Medulla oblongata (tissue), 1 donor: ENCODE measurements at regions not wholly inside any gene's neighbourhood (a gene's known extent, or its start where the extent isn't known, plus 50 kb on each side); places are given as distances from the start of the nearest gene placed in this dataset.
"Not testable (repeated sequence)": the region's sequence is repeated elsewhere in the genome, so short reads cannot be mapped to it uniquely, and the experiment has no call there.

Experiments
- DNase-seq: peaks from one replicate; pipeline ENCODE4 v3.0.0-alpha.2; 2015; ENCODE audit errors: extremely low spot score

GRCh38 chr2:155546721-155547555, 785.6 kb downstream of the NR4A2 start:
- DNase-seq: no peak

DNA sequence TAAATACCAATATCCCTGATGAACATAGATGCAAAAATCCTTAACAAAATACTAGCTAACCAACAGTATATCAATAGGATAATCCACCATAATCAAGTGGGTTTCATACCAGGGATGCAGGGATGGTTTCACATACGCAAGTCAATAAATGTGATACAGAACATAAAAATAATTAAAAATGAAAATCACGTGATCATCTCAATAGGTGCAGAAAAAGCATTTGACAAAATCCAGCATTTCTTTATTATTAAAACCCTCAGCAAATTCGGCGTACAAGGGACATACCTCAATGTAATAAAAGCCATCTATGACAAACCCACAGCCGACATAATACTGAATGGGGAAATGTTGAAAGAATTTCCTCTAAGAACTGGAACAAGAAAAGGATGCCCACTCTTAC, 793.5 kb downstream of the NR4A2 start:
- DNase-seq: not testable (repeated sequence)

- no peak for DNase-seq
Measured at GRCh38 chr2:155528034-155528433, 804.5 kb downstream of the NR4A2 start.

GRCh38 chr2:155525199-155525598, 807.3 kb downstream of the NR4A2 start:
- DNase-seq: no peak

DNA sequence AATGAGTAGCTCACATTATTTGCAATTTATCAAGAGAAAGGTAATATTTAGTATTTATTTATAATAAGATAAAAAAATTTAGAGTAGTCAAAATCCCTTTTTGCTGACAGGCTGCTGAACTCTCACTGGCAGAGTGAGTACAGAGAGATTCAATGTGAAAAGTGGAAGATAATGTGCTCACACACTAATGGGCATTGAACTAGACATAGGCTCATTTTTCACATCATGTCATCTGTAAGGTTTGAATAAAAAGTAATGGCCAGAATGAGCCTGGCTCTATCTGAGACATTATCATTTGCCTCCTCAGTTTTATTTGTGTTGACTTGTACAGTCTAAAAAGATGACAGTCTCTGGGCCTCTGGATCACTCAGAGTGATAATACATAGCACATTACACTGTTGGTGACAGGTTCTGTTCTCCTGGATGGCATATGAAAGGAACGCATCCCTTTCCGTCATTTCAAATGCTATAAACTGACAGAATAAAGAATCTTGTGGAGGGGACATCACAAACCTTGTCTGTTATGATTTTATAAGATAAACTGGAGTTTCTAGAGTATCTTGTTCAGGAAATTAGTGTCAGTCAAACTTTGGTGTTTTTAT, 812.9 kb downstream of the NR4A2 start:
- no peak for DNase-seq

- no peak for DNase-seq
Measured at GRCh38 chr2:155518094-155518493, 814.4 kb downstream of the NR4A2 start.

DNA sequence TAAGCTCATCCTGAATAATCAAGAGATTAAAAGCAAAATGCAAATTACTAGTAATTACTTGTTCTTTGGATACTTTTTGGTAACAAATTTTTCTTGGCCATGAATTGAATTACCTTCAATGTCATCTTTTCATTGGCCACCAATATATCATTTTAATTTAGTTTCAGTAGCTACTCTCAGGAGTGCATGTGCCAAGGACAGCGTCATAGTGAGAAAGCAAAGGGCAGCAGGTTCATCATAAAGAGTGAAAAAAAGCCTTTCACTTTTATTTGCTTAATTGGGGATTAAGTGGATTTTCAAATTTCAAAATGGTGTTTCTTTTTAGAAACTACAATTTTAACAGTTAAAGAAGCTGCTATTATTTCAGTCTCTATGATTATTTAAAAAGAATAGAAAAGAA, 815.2 kb downstream of the NR4A2 start:
- DNase-seq: no peak

DNA sequence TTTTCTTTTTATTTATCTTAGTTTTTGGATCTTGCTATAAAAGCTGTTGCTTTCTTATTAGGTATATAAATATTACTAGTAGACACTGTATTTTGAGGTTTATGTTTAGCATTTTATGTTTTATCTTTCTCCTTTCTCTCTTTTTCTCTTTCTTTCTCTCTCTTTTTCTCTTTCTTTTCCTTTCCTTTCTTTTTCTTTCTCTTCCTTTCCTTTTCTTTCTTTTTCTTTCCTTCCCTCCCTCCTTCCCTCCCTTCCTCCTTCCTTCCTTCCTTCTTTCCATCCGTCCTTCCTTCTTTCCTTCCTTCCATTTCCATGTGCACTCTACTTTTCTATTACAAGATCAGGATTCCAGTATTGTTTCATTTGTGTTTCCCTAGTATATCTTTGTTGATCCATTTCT, 814.8 kb downstream of the KCNJ3 start:
- no peak for DNase-seq

GRCh38 chr2:155502766-155503165, 804.3 kb downstream of the KCNJ3 start:
- no peak for DNase-seq

GRCh38 chr2:155498106-155498505, 799.6 kb downstream of the KCNJ3 start:
- no peak for DNase-seq

DNA sequence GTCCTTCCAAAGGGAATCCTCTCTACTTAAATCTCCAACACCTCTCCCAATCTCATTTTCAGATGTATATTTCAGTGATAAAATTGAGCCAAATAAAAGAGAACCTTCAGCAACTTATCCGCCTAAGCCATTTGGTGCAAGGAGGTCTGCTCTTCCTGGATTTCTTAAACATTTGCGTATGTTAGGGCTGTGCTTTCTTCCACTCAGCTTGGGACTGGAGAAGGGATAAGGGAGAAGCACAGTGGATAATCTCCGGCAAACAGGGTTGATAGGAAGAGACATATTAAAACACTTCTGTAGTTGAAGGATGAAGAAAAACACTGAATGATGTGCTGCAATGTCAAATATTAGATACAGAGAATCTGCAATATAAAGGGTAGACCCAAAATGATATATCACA, 796.2 kb downstream of the KCNJ3 start:
- no peak for DNase-seq

DNA sequence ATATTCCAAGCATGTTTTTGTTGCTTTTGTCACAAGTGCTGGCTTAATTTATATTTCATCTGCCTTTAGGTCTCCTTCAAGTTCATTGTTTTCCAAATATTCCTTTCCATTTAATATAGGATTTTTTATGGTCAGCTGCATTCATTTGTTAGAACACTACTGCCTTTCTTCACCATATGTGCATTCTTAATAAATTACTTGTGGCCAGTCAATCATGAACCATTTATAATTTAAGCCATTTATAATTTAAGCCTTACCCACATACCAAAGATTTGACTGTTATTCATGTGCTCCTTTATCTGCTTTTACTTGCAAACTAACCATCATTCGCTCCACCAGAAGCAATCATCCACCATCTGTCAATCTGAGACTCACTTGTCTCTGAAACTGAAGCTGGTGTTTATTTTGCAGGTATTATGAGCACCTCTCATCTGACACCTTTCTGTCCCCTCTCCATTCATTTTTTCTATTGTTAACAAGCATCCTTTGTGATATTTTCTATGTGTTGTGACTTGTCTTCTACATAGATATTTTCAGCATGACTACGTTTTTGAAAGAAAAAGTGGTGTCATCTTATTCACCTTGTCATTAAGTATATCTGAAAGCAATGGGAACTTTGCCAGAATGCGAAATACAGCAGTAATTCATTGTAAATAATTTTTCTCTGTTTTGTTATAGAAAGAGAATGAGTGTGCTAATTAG, 786.8 kb downstream of the KCNJ3 start:
- no peak for DNase-seq

DNA sequence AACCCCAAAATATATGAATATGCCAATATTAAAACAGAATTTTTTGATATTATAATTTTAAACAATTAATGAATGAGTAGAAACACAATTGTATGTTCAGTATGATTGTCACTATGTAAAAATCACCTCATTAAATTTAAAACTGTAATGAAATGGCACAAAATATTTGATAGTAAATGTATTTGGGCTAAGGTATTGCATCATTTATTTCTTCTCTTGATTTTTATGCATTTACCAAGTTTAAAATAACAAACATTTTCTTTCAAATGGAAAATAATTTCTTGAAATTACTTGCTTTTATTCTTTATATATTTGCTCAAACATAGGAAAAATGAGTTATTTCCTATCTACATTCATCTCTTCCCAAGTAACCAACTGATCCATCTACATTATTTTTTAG, 782.6 kb downstream of the KCNJ3 start:
- DNase-seq: no peak

- not testable (repeated sequence) for DNase-seq
Measured at GRCh38 chr2:155472018-155472417, 773.5 kb downstream of the KCNJ3 start.

DNA sequence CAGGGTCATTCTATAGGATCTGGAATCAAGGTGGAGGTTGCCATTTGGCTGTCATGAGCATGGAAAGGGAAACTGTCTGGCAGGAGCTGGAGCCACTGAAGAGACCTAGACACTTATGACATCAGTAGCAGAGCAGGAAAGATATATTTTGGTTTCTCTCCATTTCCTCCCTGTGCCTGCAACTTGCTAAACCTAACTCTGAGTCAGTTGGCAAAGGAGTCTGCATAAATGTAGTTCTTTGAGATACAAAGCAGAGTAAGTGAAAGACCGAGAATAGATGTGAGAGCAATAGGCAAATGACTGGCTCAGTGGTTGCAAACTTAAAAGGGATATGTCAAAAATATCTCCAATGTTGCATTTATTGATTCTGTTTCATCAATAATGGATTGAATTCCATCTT, 757.7 kb downstream of the KCNJ3 start:
- no peak for DNase-seq

DNA sequence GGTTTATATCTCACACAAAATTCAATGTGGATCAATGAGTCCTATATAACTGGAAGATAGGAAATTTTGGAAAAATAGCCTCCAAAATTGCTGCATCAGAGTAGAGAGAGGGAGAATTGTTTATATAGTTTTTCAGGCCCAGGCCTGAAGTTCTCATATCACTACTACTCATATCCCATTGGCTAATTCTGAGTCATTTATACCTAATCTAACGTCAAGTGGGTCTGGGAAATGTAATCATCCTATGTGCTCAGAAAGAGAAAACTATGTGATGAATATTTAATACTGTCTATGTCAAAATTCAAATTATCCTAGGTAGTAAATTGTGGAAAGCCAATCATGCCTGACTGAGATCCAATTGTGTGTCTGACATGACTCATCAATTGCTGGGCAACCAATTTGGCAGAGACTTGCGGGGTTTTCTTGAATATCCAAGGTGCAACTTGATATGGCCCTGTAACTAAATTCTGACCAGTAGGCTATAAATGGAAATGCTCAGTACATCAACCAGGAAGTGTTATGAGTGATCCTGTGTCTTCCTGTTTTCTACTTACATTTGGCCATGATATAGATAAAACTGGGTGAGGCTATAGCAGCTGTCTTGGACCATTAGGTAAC, 744.4 kb downstream of the KCNJ3 start:
- no peak for DNase-seq

DNA sequence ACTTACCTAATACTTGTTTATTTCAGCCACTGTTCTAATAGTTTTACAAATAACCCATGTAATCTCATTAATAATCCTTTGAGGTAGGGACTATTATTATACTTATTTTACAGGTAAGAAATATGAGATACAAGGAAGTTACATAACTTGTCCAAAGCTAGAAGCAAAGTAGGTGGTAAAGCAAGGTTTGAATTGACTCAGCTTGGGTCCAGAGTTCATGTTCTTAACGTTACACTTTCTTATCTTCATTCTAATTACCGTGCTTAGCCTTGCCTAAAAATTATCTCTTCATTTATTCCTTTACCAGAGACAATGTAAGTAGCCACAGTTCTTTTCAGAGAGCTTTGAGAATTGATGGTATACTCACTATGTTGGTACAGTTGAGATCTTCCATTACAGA, 743.6 kb downstream of the KCNJ3 start:
- no peak for DNase-seq

- no peak for DNase-seq
Measured at GRCh38 chr2:155431004-155431507, 732.6 kb downstream of the KCNJ3 start.

GRCh38 chr2:155427470-155427869, 729.0 kb downstream of the KCNJ3 start:
- no peak for DNase-seq

- no peak for DNase-seq
Measured at GRCh38 chr2:155424518-155424917, 726.0 kb downstream of the KCNJ3 start.

DNA sequence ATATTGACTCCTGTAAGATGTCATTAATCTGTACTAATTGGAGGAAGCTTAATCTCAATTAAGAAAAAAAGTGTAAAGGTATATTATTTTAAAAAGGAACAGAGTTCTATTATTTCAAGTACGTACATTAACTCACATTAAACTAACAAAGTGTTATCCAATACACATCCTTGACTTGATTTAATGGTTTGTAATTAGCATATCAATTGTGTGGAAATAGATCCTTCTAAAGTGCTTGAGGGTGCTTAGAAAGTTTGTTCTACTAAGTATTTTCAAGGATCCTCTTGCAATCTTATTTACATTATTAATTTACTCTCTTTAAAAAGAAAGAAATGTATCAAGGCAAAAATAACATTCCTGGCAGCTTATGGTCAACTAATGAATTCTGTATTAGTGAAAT, 720.3 kb downstream of the KCNJ3 start:
- no peak for DNase-seq

DNA sequence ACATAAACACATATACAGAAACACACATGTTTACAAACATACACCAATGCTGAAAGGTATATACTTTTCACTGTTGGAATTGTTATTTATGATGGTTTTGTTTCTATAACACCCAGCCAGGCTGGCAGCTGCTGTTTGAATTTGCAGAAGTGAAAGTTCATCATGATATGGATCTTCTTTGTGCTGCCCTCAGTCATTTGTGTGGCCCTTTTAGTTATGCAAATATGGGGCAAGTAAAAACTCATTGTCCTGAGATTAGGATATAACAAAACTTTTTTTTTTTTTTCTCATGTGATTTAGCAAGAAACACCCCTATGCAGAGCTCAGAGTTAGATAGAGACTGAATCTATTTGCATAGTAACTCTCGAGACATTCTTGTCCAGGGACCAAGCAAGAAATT, 714.1 kb downstream of the KCNJ3 start:
- no peak for DNase-seq
